Tongue (tissue), 1 donor: ENCODE measurements at regions not wholly inside any gene's neighbourhood (a gene's known extent, or its start where the extent isn't known, plus 50 kb on each side); places are given as distances from the start of the nearest gene placed in this dataset.
"Not testable (repeated sequence)": the region's sequence is repeated elsewhere in the genome, so short reads cannot be mapped to it uniquely, and the experiment has no call there.

ENCODE experiments used
- DNase-seq: peaks from one replicate; pipeline ENCODE4 v3.0.0-alpha.2; 2015

GRCh38 chr9:65566018-65566417 lies 109.7 kb upstream of the ZNG1E start:
- not testable (repeated sequence) for DNase-seq

GRCh38 chr9:65519018-65519417 lies 156.7 kb upstream of the ZNG1E start:
- DNase-seq = not testable (repeated sequence)

- not testable (repeated sequence) for DNase-seq
Measured at GRCh38 chr9:65514465-65514864, 161.3 kb upstream of the ZNG1E start.

- not testable (repeated sequence) for DNase-seq
Measured at GRCh38 chr9:65507897-65508296, 167.8 kb upstream of the ZNG1E start.

GRCh38 chr9:65504686-65505085 lies 171.0 kb upstream of the ZNG1E start:
- not testable (repeated sequence) for DNase-seq

- DNase-seq = not testable (repeated sequence)
Measured at GRCh38 chr9:65503696-65504095, 172.0 kb upstream of the ZNG1E start.

- DNase-seq = not testable (repeated sequence)
Measured at GRCh38 chr9:65482890-65483289, 192.8 kb upstream of the ZNG1E start.

GRCh38 chr9:65481291-65481690 lies 194.4 kb upstream of the ZNG1E start:
- not testable (repeated sequence) for DNase-seq

GRCh38 chr9:65474891-65475290 lies 189.9 kb upstream of the FOXD4L5 start:
- not testable (repeated sequence) for DNase-seq

- not testable (repeated sequence) for DNase-seq
Measured at GRCh38 chr9:65473059-65473822, 188.2 kb upstream of the FOXD4L5 start.

GRCh38 chr9:65471106-65471505 lies 186.1 kb upstream of the FOXD4L5 start:
- not testable (repeated sequence) for DNase-seq

- not testable (repeated sequence) for DNase-seq
Measured at GRCh38 chr9:65466911-65467734, 182.1 kb upstream of the FOXD4L5 start.

GRCh38 chr9:65465246-65465895 lies 180.4 kb upstream of the FOXD4L5 start:
- DNase-seq = not testable (repeated sequence)

GRCh38 chr9:65462476-65462875 lies 177.5 kb upstream of the FOXD4L5 start:
- not testable (repeated sequence) for DNase-seq

GRCh38 chr9:65459756-65460320 lies 174.8 kb upstream of the FOXD4L5 start:
- DNase-seq = no peak

- DNase-seq = no peak
Measured at GRCh38 chr9:65458992-65459391, 174.0 kb upstream of the FOXD4L5 start.

- DNase-seq = no peak
Measured at GRCh38 chr9:65458465-65458864, 173.5 kb upstream of the FOXD4L5 start.

GRCh38 chr9:65456991-65457390 lies 172.0 kb upstream of the FOXD4L5 start:
- DNase-seq = not testable (repeated sequence)

GRCh38 chr9:65455751-65456647 lies 171.0 kb upstream of the FOXD4L5 start:
- not testable (repeated sequence) for DNase-seq

GRCh38 chr9:65455136-65455535 lies 170.1 kb upstream of the FOXD4L5 start:
- not testable (repeated sequence) for DNase-seq

GRCh38 chr9:65454666-65455065 lies 169.7 kb upstream of the FOXD4L5 start:
- DNase-seq = not testable (repeated sequence)
